ENCODE measurements at regions not wholly inside any gene's neighbourhood (a gene's known extent, or its start where the extent isn't known, plus 50 kb on each side); places are given as distances from the start of the nearest gene placed in this dataset.
"Not testable (repeated sequence)": the region's sequence is repeated elsewhere in the genome, so short reads cannot be mapped to it uniquely, and the experiment has no call there.

- DNase-seq (ENCODE audit: low spot score) = no peak
Observed at GRCh38 chr12:75795125-75795524, 236.5 kb downstream of the PHLDA1 start.

- no peak for DNase-seq (ENCODE audit: low spot score)
Observed at GRCh38 chr12:75792687-75793086, 238.9 kb downstream of the PHLDA1 start.

- no peak for DNase-seq (ENCODE audit: low spot score)
Observed at GRCh38 chr12:75790219-75790618, 241.4 kb downstream of the PHLDA1 start.

GRCh38 chr12:75787146-75787545, 244.4 kb downstream of the PHLDA1 start:
- DNase-seq (ENCODE audit: low spot score) = not testable (repeated sequence)

- DNase-seq (ENCODE audit: low spot score) = no peak
Observed at GRCh38 chr12:75786070-75786469, 245.5 kb downstream of the PHLDA1 start.

GRCh38 chr12:75784591-75784990, 247.0 kb downstream of the PHLDA1 start:
- peak; percentile 50 for DNase-seq (ENCODE audit: low spot score)

GRCh38 chr12:75783093-75783877, 248.3 kb downstream of the PHLDA1 start:
- no peak for DNase-seq (ENCODE audit: low spot score)

GRCh38 chr12:75782069-75782581, 249.5 kb downstream of the PHLDA1 start:
- no peak for DNase-seq (ENCODE audit: low spot score)

- no peak for DNase-seq (ENCODE audit: low spot score)
Observed at GRCh38 chr12:75781532-75782046, 250.0 kb downstream of the PHLDA1 start.

GRCh38 chr12:75779891-75780496, 251.6 kb downstream of the PHLDA1 start:
- DNase-seq (ENCODE audit: low spot score) = no peak

GRCh38 chr12:75774261-75775052, 257.1 kb downstream of the PHLDA1 start:
- DNase-seq (ENCODE audit: low spot score) = no peak

GRCh38 chr12:75773377-75773776, 258.2 kb downstream of the PHLDA1 start:
- no peak for DNase-seq (ENCODE audit: low spot score)

GRCh38 chr12:75771023-75771422, 259.6 kb upstream of the KRR1 start:
- no peak for DNase-seq (ENCODE audit: low spot score)

GRCh38 chr12:75767957-75768356, 256.5 kb upstream of the KRR1 start:
- DNase-seq (ENCODE audit: low spot score) = no peak

- DNase-seq (ENCODE audit: low spot score) = no peak
Observed at GRCh38 chr12:75766263-75767160, 255.1 kb upstream of the KRR1 start.

- no peak for DNase-seq (ENCODE audit: low spot score)
Observed at GRCh38 chr12:75765170-75766059, 254.0 kb upstream of the KRR1 start.

GRCh38 chr12:75764091-75764841, 252.9 kb upstream of the KRR1 start:
- DNase-seq (ENCODE audit: low spot score) = no peak

GRCh38 chr12:75760573-75761294, 249.3 kb upstream of the KRR1 start:
- no peak for DNase-seq (ENCODE audit: low spot score)

Data from Ammon's horn (tissue), 1 donor.